H9 (cell line): ENCODE measurements at regions not wholly inside any gene's neighbourhood (a gene's known extent, or its start where the extent isn't known, plus 50 kb on each side); places are given as distances from the start of the nearest gene placed in this dataset.
A peak's percentile ranks its signal among the peaks of the same experiment; 100 is the strongest.

Experiments used
- DNase-seq: peaks from one replicate; pipeline ENCODE4 v3.0.0-alpha.2; 2017
- H2AFZ ChIP-seq: one replicate; pipeline ENCODE4 v1.6.1; 2013; ENCODE audit warnings: mild to moderate bottlenecking, low read length, control low read depth, moderate library complexity
- H2AK5ac ChIP-seq: 2 replicates; pipeline ENCODE4 v1.6.1; 2013; ENCODE audit warnings: low read length, control low read depth, mixed read lengths; ENCODE audit not compliant: insufficient read length
- H2BK120ac ChIP-seq: one replicate; pipeline ENCODE4 v1.6.1; 2013; ENCODE audit warnings: low read depth, mild to moderate bottlenecking, low read length, control low read depth, inconsistent platforms; ENCODE audit not compliant: poor library complexity, severe bottlenecking
- H2BK12ac ChIP-seq: 2 replicates; pipeline ENCODE4 v1.6.1; 2013; ENCODE audit warnings: low read length, control low read depth, mixed read lengths, low read depth; ENCODE audit not compliant: insufficient read length
- H2BK15ac ChIP-seq: 2 replicates; pipeline ENCODE4 v1.6.1; 2013; ENCODE audit warnings: low read depth, low read length, control low read depth
- H2BK20ac ChIP-seq: one replicate; pipeline ENCODE4 v1.6.1; 2013; ENCODE audit warnings: low read depth, mild to moderate bottlenecking, low read length, control low read depth, inconsistent platforms; ENCODE audit not compliant: poor library complexity, severe bottlenecking
- H2BK5ac ChIP-seq: 2 replicates; pipeline ENCODE4 v1.6.1; 2013; ENCODE audit warnings: low read length, control low read depth, mixed read lengths; ENCODE audit not compliant: insufficient read length
- H3K14ac ChIP-seq: 2 replicates; pipeline ENCODE4 v1.6.1; 2013; ENCODE audit warnings: low read length, control low read depth; ENCODE audit not compliant: insufficient read depth
- H3K18ac ChIP-seq: 2 replicates; pipeline ENCODE4 v1.6.1; 2013; ENCODE audit warnings: low read depth, mild to moderate bottlenecking, mixed read lengths, low read length, control low read depth; ENCODE audit not compliant: insufficient read length
- H3K23ac ChIP-seq: 2 replicates; pipeline ENCODE4 v1.6.1; 2013; ENCODE audit warnings: low read length, control low read depth, mixed read lengths, low read depth; ENCODE audit not compliant: insufficient read length
- H3K23me2 ChIP-seq: 2 replicates; pipeline ENCODE4 v1.6.1; 2013; ENCODE audit warnings: low read depth, mild to moderate bottlenecking, mixed read lengths, low read length, control low read depth; ENCODE audit not compliant: insufficient read length, poor library complexity, severe bottlenecking
- H3K27ac ChIP-seq: 2 replicates; pipeline ENCODE4 v1.5.1; 2013; ENCODE audit warnings: low read length, control low read depth, mixed read lengths, low read depth; ENCODE audit not compliant: insufficient read length
- H3K27me3 ChIP-seq: 2 replicates; pipeline ENCODE4 v1.6.1; 2013; ENCODE audit warnings: low read length, control low read depth, inconsistent platforms; ENCODE audit not compliant: insufficient read depth
- H3K4ac ChIP-seq: 2 replicates; pipeline ENCODE4 v1.6.1; 2013; ENCODE audit warnings: low read depth, mild to moderate bottlenecking, control low read depth, inconsistent platforms, low read length, moderate library complexity
- H3K4me1 ChIP-seq: 2 replicates; pipeline ENCODE4 v1.6.1; 2013; ENCODE audit warnings: low read length, control low read depth, inconsistent platforms; ENCODE audit not compliant: insufficient read depth
- H3K4me2 ChIP-seq: 2 replicates; pipeline ENCODE4 v1.6.1; 2013; ENCODE audit warnings: low read length, control low read depth, mixed read lengths; ENCODE audit not compliant: insufficient read length, insufficient read depth
- H3K56ac ChIP-seq: 2 replicates; pipeline ENCODE4 v1.6.1; 2013; ENCODE audit warnings: low read depth, mild to moderate bottlenecking, mixed read lengths, low read length, control low read depth; ENCODE audit not compliant: insufficient read length
- H3K79me1 ChIP-seq: 2 replicates; pipeline ENCODE4 v1.6.1; 2013; ENCODE audit warnings: low read depth, mild to moderate bottlenecking, moderate library complexity, low read length, control low read depth, inconsistent platforms; ENCODE audit not compliant: insufficient read depth, poor library complexity, severe bottlenecking
- H3K79me2 ChIP-seq: 2 replicates; pipeline ENCODE4 v1.6.1; 2013; ENCODE audit warnings: low read length, control low read depth, inconsistent platforms; ENCODE audit not compliant: insufficient read depth
- H3K9ac ChIP-seq: 2 replicates; pipeline ENCODE4 v1.6.1; 2013; ENCODE audit warnings: low read length, control low read depth, mixed read lengths; ENCODE audit not compliant: insufficient read length; ENCODE audit errors: extremely low read depth
- H3K9me3 ChIP-seq: one replicate; pipeline ENCODE4 v1.6.1; 2013; ENCODE audit warnings: low read depth, low read length, inconsistent platforms; ENCODE audit not compliant: control insufficient read depth
- H3T11ph ChIP-seq: one replicate; pipeline ENCODE4 v1.6.1; 2013; ENCODE audit warnings: mild to moderate bottlenecking, low read length, control low read depth, inconsistent platforms
- H4K20me1 ChIP-seq: one replicate; pipeline ENCODE4 v1.6.1; 2013; ENCODE audit not compliant: control insufficient read depth, insufficient read length, insufficient read depth
- H4K5ac ChIP-seq: 2 replicates; pipeline ENCODE4 v1.6.1; 2013; ENCODE audit warnings: low read depth, mild to moderate bottlenecking, mixed read lengths, low read length, control low read depth; ENCODE audit not compliant: insufficient read length
- H4K8ac ChIP-seq: replicated peaks from 2 replicates; pipeline ENCODE4 v1.6.1; 2013; ENCODE audit warnings: low read length, control low read depth, mixed read lengths, low read depth; ENCODE audit not compliant: insufficient read length
- H4K91ac ChIP-seq: 2 replicates; pipeline ENCODE4 v1.6.1; 2013; ENCODE audit warnings: low read depth, mild to moderate bottlenecking, moderate library complexity, mixed read lengths, low read length, control low read depth; ENCODE audit not compliant: insufficient read length
- H3K27ac Mint-ChIP-seq, 3 experiments: 2 replicates in 2 of 3; 3 replicates in 1 of 3; pipeline ENCODE4 v1.8.0; 2020 to 2021; ENCODE audit warnings: mixed read lengths in 3 of 3, mild to moderate bottlenecking in 1 of 3, moderate library complexity in 1 of 3
- H3K27me3 Mint-ChIP-seq: 2 replicates; pipeline ENCODE4 v1.8.0; 2021; ENCODE audit warnings: low read depth, mild to moderate bottlenecking, moderate library complexity, mixed read lengths
- H3K36me3 Mint-ChIP-seq, 3 experiments: 2 replicates in 2 of 3; 3 replicates in 1 of 3; pipeline ENCODE4 v1.8.0; 2020 to 2021; ENCODE audit warnings: low read depth in 3 of 3, mixed read lengths in 3 of 3; ENCODE audit not compliant: insufficient read depth in 1 of 3
- H3K4me1 Mint-ChIP-seq, 2 experiments: 2 replicates each; pipeline ENCODE4 v1.8.0; 2020; ENCODE audit warnings: mixed read lengths in 2 of 2
- H3K4me3 Mint-ChIP-seq, 2 experiments: 2 replicates in 1 of 2; 3 replicates in 1 of 2; pipeline ENCODE4 v1.8.0; 2020 to 2021; ENCODE audit warnings: mild to moderate bottlenecking in 2 of 2, mixed read lengths in 2 of 2, moderate library complexity in 1 of 2
- H3K9me3 Mint-ChIP-seq, 2 experiments: 2 replicates in 1 of 2; 3 replicates in 1 of 2; pipeline ENCODE4 v1.8.0; 2020; ENCODE audit warnings: mild to moderate bottlenecking in 2 of 2, mixed read lengths in 2 of 2, moderate library complexity in 1 of 2
- WGBS: extraction: QIAGEN DNeasy Blood & Tissue Kit; methylation state at CpG from one replicate; pipeline ENCODE4 v1.1.7; 2013; ENCODE audit warnings: missing lambda C conversion rate, low lambda C conversion rate, mixed read lengths; ENCODE audit not compliant: insufficient read length; ENCODE audit errors: extremely low coverage; 5-methylcytosine and 5-hydroxymethylcytosine counted together
- TF ChIP-seq, protein P1 (sequence below): fragments of 200-600 bp; sonication (generic); conservative IDR thresholded peaks from 3 replicates; pipeline ENCODE4 v1.8.0; 2021; ENCODE audit warnings: antibody characterized with exemption, mild to moderate bottlenecking

DNA sequence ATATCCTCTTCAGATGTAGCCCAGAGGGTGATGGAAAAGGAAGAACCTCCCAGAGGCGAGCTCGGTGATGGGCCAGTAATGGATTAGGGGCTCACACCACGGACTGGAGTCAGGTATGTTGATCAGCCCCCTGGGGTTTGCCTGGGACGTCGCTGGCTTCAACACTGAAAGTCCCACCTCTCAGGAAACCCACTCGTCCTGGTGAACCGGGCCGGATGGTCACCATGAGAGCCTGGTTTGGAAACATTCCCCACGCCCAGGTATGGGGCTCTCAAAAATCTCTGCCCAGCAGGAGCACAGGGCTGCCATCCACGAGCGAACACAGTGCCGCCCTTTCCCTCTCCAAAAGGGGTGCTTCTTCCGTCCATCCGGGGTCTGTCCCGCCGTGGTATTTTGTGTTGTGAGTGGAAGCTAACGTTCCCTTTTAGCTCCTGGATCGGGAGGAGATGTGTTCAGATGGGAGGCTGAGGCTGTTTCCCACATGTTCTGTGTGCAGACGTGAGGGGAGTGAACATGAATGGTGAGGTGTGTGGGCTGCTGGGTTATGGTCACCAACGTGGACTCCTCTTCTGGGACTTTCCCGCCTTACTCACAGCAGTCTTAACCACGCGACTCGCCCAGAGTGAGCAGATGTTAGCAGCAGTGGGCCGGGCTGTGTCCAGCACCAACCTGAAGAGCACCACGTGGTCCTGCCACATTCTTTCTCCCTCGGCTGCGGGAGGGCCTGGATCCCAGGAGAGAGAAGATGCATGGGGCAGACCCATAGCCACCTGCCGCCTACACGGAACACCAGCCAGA, 139.2 kb downstream of the KIF26A start:
- TF ChIP-seq, protein P1, sequence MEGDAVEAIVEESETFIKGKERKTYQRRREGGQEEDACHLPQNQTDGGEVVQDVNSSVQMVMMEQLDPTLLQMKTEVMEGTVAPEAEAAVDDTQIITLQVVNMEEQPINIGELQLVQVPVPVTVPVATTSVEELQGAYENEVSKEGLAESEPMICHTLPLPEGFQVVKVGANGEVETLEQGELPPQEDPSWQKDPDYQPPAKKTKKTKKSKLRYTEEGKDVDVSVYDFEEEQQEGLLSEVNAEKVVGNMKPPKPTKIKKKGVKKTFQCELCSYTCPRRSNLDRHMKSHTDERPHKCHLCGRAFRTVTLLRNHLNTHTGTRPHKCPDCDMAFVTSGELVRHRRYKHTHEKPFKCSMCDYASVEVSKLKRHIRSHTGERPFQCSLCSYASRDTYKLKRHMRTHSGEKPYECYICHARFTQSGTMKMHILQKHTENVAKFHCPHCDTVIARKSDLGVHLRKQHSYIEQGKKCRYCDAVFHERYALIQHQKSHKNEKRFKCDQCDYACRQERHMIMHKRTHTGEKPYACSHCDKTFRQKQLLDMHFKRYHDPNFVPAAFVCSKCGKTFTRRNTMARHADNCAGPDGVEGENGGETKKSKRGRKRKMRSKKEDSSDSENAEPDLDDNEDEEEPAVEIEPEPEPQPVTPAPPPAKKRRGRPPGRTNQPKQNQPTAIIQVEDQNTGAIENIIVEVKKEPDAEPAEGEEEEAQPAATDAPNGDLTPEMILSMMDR = no peak
- no peak overlapping the region for H4K5ac ChIP-seq
- H3K56ac ChIP-seq = no peak overlapping the region
- H3K36me3 Mint-ChIP-seq = no peaks in the 10 kb centered on the region
- H3T11ph ChIP-seq = no peak overlapping the region
- peaks cover 3 to 8% of the 10 kb centered on the region in 2 experiments; a peak in 2 of 4 replicates for H3K4me1 Mint-ChIP-seq
- no peak overlapping the region for H2AK5ac ChIP-seq
- no peak overlapping the region for H3K4me2 ChIP-seq
- H3K23ac ChIP-seq = no peak overlapping the region
- no peaks in the 10 kb centered on the region for H3K4me1 ChIP-seq
- H3K9ac ChIP-seq = no peak overlapping the region
- H2BK20ac ChIP-seq = no peak overlapping the region
- DNase-seq = peak; percentile 19
- no peaks in the 10 kb centered on the region for H3K23me2 ChIP-seq
- peak overlapping the region; percentile 34 for H3K18ac ChIP-seq
- H3K27ac ChIP-seq = no peak overlapping the region
- no peaks in the 10 kb centered on the region for H4K20me1 ChIP-seq
- H3K27me3 ChIP-seq = no peaks in the 10 kb centered on the region
- no peak overlapping the region for H2BK120ac ChIP-seq
- no peak overlapping the region for H3K27ac Mint-ChIP-seq
- H2BK5ac ChIP-seq = no peak overlapping the region
- no peaks in the 10 kb centered on the region for H3K79me2 ChIP-seq
- WGBS = no CpG with 5 or more reads among the region's 30 CpGs
- no peak overlapping the region for H3K4ac ChIP-seq
- H3K27me3 Mint-ChIP-seq = peaks cover 24% of the 10 kb centered on the region
- no peak overlapping the region for H3K4me3 Mint-ChIP-seq
- no peak overlapping the region; the same call in 1 of the 2 replicates for H3K14ac ChIP-seq
- H3K9me3 ChIP-seq = no peaks in the 10 kb centered on the region
- no peaks in the 10 kb centered on the region for H3K79me1 ChIP-seq
- H4K8ac ChIP-seq = no peak overlapping the region
- H3K9me3 Mint-ChIP-seq = peaks cover 4% of the 10 kb centered on the region in 2 experiments; a peak in 4 of 5 replicates
- H4K91ac ChIP-seq = no peak overlapping the region
- H2BK12ac ChIP-seq = no peak overlapping the region
- no peak overlapping the region for H2BK15ac ChIP-seq
- H2AFZ ChIP-seq = no peak overlapping the region
